Body of pancreas (tissue), 4 donors: ENCODE measurements at regions not wholly inside any gene's neighbourhood (a gene's known extent, or its start where the extent isn't known, plus 50 kb on each side); places are given as distances from the start of the nearest gene placed in this dataset.

ENCODE experiments used
- POLR2A ChIP-seq, 3 donors: fragments of 450-650 bp; IDR thresholded peaks; one replicate each; pipeline ENCODE4 v1.6.1; 2016; ENCODE audit warnings: antibody characterized with exemption in 3 of 3, mild to moderate bottlenecking in 2 of 3
- TF ChIP-seq, protein P1 (sequence below), 7 experiments: fragments of 450-650 bp in 4 of 7; fragments of 200-600 bp in 3 of 7; sonication (generic) in 3 of 7; IDR thresholded peaks; one replicate each; pipeline ENCODE4 v1.5.1; 2016 to 2019; ENCODE audit warnings: antibody characterized with exemption in 7 of 7

DNA sequence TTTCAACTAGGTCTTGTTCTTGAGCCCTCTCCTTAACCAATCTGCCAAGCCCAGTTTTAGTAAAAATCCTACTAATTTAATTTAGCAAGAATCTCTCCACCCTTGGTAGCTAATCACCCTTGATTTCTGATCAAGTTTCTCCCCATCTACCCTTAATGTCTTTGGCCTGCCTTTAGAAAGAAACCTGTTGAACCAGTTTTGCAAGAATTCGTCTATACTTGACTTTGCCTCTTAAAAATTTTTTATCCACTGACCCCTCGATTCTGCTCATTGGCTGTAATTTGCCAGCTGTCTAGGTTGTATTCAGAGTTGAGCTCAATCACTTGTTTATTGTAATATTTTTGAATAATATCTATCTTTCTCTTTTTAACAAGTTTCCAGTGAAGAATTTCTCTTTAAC, 1138.5 kb downstream of the CDH11 start:
- TF ChIP-seq, protein P1, sequence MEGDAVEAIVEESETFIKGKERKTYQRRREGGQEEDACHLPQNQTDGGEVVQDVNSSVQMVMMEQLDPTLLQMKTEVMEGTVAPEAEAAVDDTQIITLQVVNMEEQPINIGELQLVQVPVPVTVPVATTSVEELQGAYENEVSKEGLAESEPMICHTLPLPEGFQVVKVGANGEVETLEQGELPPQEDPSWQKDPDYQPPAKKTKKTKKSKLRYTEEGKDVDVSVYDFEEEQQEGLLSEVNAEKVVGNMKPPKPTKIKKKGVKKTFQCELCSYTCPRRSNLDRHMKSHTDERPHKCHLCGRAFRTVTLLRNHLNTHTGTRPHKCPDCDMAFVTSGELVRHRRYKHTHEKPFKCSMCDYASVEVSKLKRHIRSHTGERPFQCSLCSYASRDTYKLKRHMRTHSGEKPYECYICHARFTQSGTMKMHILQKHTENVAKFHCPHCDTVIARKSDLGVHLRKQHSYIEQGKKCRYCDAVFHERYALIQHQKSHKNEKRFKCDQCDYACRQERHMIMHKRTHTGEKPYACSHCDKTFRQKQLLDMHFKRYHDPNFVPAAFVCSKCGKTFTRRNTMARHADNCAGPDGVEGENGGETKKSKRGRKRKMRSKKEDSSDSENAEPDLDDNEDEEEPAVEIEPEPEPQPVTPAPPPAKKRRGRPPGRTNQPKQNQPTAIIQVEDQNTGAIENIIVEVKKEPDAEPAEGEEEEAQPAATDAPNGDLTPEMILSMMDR (IDR thresholded peaks at IDR 0.05) = no peak
- TF ChIP-seq POLR2A (IDR thresholded peaks at IDR 0.05) = no peak
